ENCODE measurements at regions not wholly inside any gene's neighbourhood (a gene's known extent, or its start where the extent isn't known, plus 50 kb on each side); places are given as distances from the start of the nearest gene placed in this dataset.

DNA sequence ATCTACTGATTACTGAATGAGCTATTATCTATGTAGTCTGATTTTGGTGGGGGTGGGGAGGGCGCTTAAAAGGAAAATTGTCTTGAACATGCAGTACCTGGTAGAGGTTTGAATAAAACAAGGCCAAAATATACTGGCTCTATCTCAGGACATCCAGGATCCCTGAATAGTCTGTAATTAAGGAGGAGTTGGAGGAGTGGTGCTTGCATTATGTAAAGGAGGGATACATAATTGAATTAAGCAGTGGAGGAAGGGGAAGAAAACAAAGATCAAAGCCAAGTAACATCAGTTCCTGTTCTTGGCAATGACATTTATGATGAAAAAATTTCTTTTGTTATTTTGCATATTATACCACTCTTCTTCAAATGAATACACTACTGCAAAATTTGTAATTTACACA, 539.4 kb upstream of the ZEB2 start:
- TF ChIP-seq EZH2 (IDR thresholded peaks at IDR 0.05; ENCODE audit: low read length, missing control alignments), result no peak
- TF ChIP-seq, protein P1, sequence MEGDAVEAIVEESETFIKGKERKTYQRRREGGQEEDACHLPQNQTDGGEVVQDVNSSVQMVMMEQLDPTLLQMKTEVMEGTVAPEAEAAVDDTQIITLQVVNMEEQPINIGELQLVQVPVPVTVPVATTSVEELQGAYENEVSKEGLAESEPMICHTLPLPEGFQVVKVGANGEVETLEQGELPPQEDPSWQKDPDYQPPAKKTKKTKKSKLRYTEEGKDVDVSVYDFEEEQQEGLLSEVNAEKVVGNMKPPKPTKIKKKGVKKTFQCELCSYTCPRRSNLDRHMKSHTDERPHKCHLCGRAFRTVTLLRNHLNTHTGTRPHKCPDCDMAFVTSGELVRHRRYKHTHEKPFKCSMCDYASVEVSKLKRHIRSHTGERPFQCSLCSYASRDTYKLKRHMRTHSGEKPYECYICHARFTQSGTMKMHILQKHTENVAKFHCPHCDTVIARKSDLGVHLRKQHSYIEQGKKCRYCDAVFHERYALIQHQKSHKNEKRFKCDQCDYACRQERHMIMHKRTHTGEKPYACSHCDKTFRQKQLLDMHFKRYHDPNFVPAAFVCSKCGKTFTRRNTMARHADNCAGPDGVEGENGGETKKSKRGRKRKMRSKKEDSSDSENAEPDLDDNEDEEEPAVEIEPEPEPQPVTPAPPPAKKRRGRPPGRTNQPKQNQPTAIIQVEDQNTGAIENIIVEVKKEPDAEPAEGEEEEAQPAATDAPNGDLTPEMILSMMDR (conservative IDR thresholded peaks at IDR 0.05 in 1 of 2, IDR thresholded peaks at IDR 0.05 in 1 of 2; ENCODE audit: low read depth in 1 of 2, low read length in 2 of 2), result no peak
- Histone ChIP-seq H3K4me3 (replicated peaks in 1 of 4; ENCODE audit: control extremely low read depth in 1 of 4, insufficient read depth in 1 of 4, low read depth in 3 of 4, low read length in 4 of 4) (no peak overlapping the region), H3K4me1 (ENCODE audit: control insufficient read depth, extremely low read depth, insufficient read depth, low read length) (no peaks in the 10 kb centered on the region), H2AFZ (ENCODE audit: low read length) (no peak overlapping the region), H3K36me3 (ENCODE audit: control insufficient read depth, insufficient read depth, low read length) (no peaks in the 10 kb centered on the region), H4K20me1 (ENCODE audit: control insufficient read depth, extremely low read depth, insufficient read depth, low read length) (no peaks in the 10 kb centered on the region), H3K9me3 (ENCODE audit: control insufficient read depth, insufficient read depth, low read depth, low read length) (no peaks in the 10 kb centered on the region), H3K9ac (ENCODE audit: insufficient read depth, low read length) (no peak overlapping the region), H3K27me3 (ENCODE audit: control insufficient read depth, insufficient read depth, low read length) (no peaks in the 10 kb centered on the region), H3K27ac (ENCODE audit: insufficient read depth, low read length) (no peak overlapping the region), H3K4me2 (ENCODE audit: extremely low read depth, insufficient read depth, low read length) (no peak overlapping the region), H3K79me2 (ENCODE audit: control insufficient read depth, insufficient read depth, low read length) (no peaks in the 10 kb centered on the region)
- DNase-seq (ENCODE audit: low read depth in 2 of 2), result no peak

DNA sequence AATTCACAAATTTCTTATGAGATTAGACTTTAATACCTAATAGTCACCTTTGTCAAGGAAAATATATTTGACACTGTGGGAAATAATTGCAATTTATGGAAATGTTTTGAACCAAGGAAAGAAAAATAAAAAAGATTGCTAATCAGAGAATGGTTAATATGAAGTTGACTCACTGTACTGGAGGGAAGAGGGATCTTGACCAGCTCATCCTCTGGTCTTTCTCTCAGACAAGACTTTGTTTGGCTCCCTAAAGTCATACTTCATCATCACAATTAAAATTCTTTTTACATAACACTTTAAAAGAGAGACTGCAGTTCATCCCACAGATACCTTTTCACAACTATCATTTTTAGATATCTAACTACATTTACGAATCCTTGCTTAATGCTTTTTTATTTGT, 538.5 kb upstream of the ZEB2 start:
- Histone ChIP-seq H3K4me1 (ENCODE audit: control insufficient read depth, extremely low read depth, insufficient read depth, low read length) (no peaks in the 10 kb centered on the region), H3K4me3 (replicated peaks in 1 of 4; ENCODE audit: control extremely low read depth in 1 of 4, insufficient read depth in 1 of 4, low read depth in 3 of 4, low read length in 4 of 4) (no peak overlapping the region), H3K9ac (ENCODE audit: insufficient read depth, low read length) (no peak overlapping the region), H3K9me3 (ENCODE audit: control insufficient read depth, insufficient read depth, low read depth, low read length) (no peaks in the 10 kb centered on the region), H3K79me2 (ENCODE audit: control insufficient read depth, insufficient read depth, low read length) (no peaks in the 10 kb centered on the region), H3K4me2 (ENCODE audit: extremely low read depth, insufficient read depth, low read length) (no peak overlapping the region), H2AFZ (ENCODE audit: low read length) (no peak overlapping the region), H3K36me3 (ENCODE audit: control insufficient read depth, insufficient read depth, low read length) (no peaks in the 10 kb centered on the region), H4K20me1 (ENCODE audit: control insufficient read depth, extremely low read depth, insufficient read depth, low read length) (no peaks in the 10 kb centered on the region), H3K27me3 (ENCODE audit: control insufficient read depth, insufficient read depth, low read length) (no peaks in the 10 kb centered on the region), H3K27ac (ENCODE audit: insufficient read depth, low read length) (no peak overlapping the region)
- DNase-seq (ENCODE audit: low read depth in 2 of 2), result no peak
- TF ChIP-seq, protein P1 (conservative IDR thresholded peaks at IDR 0.05 in 1 of 2, IDR thresholded peaks at IDR 0.05 in 1 of 2; ENCODE audit: low read depth in 1 of 2, low read length in 2 of 2), result no peak
- TF ChIP-seq EZH2 (IDR thresholded peaks at IDR 0.05; ENCODE audit: low read length, missing control alignments), result no peak

DNA sequence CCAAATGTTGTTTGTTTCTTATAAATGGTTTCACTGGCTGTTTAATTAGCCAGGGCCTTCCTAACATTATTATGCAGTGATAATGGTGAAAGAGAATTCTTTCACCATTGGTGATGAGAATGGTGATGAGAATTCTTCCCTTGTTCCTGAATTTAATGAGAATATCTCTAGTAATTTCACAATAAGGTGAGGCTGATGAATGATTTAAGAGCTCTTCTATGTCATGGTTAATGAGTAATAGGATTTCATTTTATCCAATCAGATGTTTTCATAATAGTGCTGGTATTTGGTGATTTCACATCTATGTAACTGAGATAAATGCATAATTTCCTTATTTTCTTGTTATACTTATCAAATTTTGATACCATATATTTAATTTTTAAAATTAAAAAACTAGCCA, 535.7 kb upstream of the ZEB2 start:
- H3K9ac ChIP-seq (ENCODE audit: insufficient read depth, low read length), result no peak overlapping the region
- no peaks in the 10 kb centered on the region for H3K79me2 ChIP-seq (ENCODE audit: control insufficient read depth, insufficient read depth, low read length)
- TF ChIP-seq, protein P1 (conservative IDR thresholded peaks at IDR 0.05 in 1 of 2, IDR thresholded peaks at IDR 0.05 in 1 of 2; ENCODE audit: low read depth in 1 of 2, low read length in 2 of 2), result no peak
- TF ChIP-seq EZH2 (IDR thresholded peaks at IDR 0.05; ENCODE audit: low read length, missing control alignments), result no peak
- H3K27ac ChIP-seq (ENCODE audit: insufficient read depth, low read length), result no peak overlapping the region
- no peaks in the 10 kb centered on the region for H4K20me1 ChIP-seq (ENCODE audit: control insufficient read depth, extremely low read depth, insufficient read depth, low read length)
- no peaks in the 10 kb centered on the region for H3K9me3 ChIP-seq (ENCODE audit: control insufficient read depth, insufficient read depth, low read depth, low read length)
- H3K36me3 ChIP-seq (ENCODE audit: control insufficient read depth, insufficient read depth, low read length), result no peaks in the 10 kb centered on the region
- H2AFZ ChIP-seq (ENCODE audit: low read length), result no peak overlapping the region
- no peak for DNase-seq (ENCODE audit: low read depth in 2 of 2)
- H3K27me3 ChIP-seq (ENCODE audit: control insufficient read depth, insufficient read depth, low read length), result no peaks in the 10 kb centered on the region
- H3K4me1 ChIP-seq (ENCODE audit: control insufficient read depth, extremely low read depth, insufficient read depth, low read length), result no peaks in the 10 kb centered on the region
- H3K4me2 ChIP-seq (ENCODE audit: extremely low read depth, insufficient read depth, low read length), result no peak overlapping the region
- no peak overlapping the region for H3K4me3 ChIP-seq (replicated peaks in 1 of 4; ENCODE audit: control extremely low read depth in 1 of 4, insufficient read depth in 1 of 4, low read depth in 3 of 4, low read length in 4 of 4)

Data from fibroblast of lung (primary cell).